GM19468 (cell line): ENCODE measurements at regions not wholly inside any gene's neighbourhood (a gene's known extent, or its start where the extent isn't known, plus 50 kb on each side); places are given as distances from the start of the nearest gene placed in this dataset.
A peak's percentile ranks its signal among the peaks of the same experiment; 100 is the strongest.

Experiments
- ATAC-seq: cut with Tn5 transposase; IDR thresholded peaks from one replicate; pipeline ENCODE4 v1.9.1; 2021; ENCODE audit warnings: mild to moderate bottlenecking, moderate library complexity, moderate number of reproducible peaks; ENCODE audit not compliant: unreplicated experiment; ENCODE audit errors: extremely low read depth

DNA sequence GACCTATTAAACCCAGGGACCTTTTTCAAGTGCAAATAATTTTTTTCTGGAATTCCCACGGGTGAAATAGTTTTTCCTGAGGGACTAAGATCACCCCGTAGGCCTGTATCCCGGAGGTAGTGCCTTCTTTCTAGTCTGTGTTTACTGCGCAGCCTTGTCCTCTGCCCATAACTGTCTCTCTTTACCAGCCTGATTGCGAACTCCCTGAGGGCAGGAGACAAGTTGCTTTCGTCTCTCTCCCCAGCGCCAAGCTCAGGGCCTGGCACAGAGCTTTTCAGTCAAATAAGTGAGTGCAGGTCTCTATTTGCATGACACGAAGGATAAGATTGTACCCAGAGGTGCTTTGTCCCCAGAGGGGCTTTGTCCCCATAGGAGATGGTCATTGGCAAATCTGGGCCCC, 123.9 kb downstream of the DDX1 start:
- ATAC-seq, result no peak

DNA sequence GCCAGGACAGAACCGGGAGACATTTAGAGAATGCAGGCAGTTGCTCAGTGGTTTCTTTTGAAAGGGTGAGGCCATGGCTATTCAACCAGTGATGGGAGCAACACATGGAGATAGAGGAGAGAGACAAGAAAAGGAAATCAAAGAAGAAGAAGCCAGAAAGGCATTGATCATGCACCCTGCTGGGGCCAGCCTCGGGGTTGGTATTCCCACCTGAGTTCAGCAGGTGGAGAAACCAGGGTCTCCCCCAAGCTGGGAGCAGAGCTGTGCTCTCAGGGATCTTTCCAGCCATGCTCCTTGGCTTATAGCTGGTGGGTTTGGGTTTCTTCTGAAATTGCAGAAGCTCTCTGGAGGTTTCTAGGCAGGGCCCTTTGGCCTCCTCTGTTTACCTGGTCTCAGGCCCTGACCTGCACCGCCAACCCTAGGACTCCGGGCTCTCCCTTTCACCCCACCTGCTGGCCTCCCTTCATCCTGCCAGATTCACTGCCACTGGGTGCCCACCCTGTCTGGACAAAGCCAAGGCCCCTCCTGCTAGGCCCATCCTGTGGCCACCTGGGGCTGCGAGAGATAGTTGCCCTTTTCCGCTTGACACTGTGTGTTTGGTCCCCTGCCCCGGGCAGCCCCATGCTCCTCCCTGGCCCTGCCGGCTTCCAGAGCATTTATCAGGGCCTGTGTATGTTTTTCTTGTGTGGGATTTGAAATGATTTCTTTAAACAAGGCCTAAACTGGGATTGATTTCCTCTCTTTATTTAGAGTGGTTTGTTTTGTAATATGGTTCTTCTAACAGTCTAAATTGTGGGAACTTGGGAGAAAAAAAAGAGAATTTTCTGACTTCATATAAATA, 126.7 kb downstream of the DDX1 start:
- no peak for ATAC-seq

DNA sequence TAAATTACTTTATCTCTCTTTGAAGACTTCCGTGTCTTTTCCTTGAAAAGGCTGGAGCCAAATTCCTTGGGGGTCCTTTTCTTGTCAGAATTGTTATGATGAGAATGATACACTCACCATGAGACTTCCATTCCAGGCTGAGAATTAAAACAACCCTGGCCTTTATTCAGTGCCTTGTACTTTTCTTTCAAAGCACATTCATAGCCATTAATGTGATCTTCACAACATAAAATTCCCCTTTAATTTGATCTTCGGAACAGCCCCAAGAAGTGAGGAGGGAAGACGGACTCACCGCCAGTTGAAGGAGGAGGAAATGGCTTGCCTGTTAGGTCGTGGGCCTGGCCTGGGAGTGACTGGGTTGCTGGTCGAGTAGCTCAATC, 127.3 kb downstream of the DDX1 start:
- no peak for ATAC-seq

DNA sequence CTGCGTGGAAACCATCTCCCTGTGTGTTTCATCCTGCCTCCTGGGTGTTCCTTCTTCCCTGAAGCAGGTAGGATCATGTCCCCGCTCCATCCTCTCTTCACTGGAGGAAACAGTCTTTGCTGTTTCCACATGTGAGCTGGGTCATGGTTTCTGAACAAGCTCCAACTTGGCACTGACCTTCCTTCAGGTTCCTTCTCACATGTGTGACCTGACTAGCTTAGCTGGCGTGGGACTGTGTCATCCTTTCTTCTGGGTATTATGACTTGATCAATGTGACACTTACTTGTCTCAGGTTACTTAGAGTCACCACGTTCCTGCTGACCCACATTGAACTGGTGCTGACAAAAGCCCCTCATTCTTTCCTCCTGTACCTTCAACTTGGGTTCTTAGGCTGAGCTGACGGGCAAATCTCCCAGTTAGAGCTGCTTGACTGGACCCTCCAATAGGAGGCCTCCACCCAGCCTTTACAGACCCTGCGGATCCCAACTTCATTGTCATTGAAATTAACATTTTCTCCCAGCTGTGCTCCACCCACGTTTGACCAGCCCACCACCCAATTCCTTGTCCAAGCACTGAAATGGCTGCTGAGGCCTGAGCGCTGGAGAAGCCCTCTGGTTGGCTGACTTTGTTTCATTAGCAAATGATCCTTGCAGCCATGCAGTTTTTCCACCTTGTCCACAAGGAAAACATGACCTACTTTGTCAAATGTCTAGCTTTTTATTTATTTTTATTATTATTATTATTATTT, 128.1 kb downstream of the DDX1 start:
- no peak for ATAC-seq

DNA sequence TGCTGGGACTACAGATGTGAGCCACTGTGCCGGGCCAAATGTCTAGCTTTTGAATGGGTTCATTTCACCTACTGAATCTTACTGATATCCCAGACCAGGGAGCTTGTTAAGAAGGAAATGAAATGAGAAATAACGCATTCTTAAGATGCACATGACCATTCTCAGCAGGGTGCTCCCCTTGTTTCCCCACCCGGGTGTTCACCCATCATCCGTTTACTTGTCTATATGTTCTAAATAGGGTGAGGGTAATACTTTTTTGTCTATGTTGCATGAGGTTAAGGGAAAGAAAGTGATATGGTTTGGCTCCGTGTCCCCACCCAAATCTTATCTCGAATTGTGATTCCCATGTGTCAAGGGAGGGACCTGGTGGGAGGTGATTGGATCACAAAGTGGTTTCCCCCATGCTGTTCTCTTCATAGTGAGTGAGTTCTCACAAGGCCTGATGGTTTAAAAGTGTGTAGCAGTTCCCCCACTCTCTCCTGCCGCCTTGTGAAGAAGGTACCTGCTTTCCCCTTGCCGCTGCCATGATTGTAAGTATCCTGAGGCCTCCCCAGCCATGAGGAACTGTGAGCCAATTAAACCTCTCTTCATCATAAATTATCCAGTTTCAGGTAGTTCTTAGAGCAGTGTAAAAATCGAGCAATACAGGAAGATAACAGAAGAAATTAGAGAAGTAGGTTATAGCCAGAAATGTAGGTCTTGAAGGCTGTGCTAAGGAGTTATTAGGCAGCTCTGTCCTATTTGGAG, 129.1 kb downstream of the DDX1 start:
- no peak for ATAC-seq

DNA sequence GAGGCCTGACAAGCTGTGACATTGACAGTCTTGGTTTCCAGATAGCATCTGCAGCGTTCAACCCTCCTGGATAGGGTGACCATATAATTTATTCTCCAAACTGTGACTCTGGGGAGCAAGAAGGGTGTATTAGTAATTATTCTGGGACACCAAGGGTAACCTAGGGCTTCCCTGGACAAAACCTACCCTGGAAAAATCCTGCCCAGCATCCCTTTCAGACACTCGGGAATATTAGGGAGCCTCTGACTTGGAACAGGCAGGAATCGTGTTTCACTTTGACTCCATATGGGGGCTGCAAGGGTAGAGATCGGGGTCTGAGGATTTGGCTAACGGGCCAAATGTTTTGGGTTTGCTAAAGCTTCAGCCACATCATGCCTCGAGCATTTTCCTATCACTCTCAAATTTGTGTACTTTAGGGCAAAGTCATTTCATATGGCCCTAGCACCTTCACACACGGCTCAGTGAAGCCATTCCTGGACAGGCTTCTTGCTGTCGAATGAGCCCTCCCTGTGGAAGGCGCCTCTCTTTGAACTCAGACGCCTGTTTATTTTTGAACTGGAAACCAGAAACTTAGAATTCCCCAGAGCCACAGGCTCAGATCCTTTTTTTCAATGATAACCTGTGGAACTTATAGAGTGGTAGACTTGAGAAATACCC, 129.9 kb downstream of the DDX1 start:
- no peak for ATAC-seq

DNA sequence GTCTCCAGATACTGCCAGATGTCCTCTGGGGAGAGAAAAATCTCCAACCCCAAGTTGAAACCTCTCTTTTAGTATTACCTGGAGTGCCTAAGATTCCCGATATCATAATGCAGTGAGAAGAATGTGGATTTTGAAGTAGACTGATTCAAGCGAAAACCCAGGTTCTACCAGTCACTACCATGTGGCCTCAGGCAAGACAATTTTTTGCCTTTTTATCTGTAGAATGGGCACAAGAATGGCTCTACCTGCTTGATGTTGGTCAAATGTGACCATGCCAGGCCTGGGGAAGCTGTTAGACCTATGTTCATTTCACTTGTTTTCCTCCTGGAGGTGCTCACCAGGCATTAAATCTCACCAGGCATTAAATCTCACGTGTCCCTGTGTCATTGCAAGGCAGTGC, 131.3 kb downstream of the DDX1 start:
- ATAC-seq, result no peak

DNA sequence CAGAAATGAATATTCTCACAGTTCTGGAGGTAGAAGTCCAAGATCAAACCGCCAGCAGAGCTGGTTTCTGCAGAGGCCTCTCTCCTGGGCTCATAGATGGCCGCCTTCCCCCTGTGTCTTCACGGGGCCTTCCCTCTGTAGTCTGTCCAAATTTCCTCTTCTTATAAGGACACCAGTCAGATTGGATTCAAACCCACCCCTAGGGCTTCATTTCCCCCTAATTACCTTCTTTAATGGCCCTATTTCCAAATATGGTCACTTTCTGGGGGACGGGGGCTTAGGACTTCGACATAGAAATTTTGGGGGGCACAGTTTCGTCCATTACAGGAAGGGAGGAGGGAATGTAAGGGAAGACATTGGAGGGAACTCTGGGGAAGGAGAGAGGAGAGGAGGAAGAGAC, 132.6 kb downstream of the DDX1 start:
- no peak for ATAC-seq

DNA sequence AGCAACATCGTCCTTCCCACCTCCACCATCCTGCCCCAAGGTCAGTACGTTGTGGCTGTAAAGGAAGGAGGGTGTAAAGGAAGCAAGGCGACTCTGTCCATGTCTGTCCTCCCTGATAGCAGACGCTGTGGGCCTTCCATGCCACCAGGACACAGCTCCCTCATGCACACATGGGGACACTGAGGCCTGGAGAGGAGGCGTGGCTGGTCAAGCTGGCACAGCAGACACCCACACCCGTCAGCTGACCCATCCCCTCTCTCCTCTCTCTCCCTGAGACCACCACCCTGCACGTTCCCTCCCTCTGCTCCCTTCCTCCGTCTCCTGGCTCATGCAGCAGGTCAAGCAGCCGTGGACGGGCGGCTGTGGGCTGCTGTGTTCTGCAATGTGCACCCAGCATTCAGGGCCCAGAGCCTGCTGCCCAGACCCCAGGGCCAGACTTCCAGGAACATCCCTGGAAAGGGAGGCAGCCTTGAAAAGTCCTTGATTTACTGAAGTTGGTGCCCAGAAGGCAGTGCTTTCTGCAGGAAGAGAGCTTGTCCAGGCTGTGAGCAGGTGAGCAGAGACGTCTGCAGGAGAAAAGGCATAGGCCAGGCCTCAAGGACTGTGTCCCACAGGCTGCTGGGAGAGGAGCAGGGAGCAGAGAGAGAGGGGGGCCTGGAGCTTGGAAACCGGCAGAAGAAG, 133.6 kb downstream of the DDX1 start:
- ATAC-seq, result no peak

DNA sequence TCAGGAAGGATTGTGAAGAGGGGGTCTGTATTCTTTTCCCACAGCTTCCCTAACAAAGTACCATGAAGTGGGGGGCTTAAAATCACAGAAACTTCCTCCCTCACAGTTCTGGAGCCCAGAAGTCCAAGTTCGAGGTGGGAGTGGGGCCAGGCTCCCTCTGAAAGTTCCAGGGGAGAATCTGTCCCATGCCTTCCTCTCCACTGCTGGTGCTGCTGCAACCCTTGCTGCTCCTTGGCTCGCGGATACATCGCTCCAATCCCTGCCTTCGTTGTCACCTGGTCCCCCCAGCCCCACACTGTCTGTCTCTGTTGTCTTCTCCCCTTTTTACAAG, 134.1 kb downstream of the DDX1 start:
- ATAC-seq, result no peak

DNA sequence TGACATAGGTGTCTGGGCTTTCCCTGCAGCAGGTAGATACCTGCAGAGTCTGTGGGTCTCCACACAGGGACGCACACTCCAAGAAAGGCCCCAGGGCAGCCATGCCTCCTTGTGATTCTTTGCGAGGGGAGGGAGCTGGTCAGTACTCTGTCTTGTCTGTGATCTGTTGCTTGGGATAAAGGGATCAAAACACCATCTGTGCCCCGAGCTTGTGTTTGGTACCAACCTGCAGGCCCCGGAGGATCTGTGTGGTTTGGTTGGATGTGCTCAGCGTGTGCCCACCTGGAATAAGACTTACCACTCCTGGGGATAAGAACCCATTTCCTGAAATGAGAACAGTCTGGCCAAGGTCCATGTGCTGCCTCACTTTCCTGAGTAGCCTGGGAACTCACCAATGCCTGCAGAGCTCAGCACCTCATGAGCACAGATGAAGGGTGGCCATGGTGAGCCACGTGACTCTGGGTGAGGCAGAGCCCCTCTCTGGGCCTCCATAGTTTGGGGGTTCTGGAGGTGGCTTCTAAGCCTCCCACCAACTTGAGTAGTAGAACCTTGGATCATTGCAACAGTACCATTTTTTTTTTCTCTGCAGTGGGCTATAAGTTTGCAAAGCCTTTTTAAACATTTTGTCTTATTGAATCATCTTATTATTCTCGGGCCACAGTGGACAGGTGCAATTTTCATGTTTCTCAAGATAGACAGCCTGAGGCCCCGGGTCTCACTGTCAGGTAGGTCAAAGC, 134.8 kb downstream of the DDX1 start:
- no peak for ATAC-seq

DNA sequence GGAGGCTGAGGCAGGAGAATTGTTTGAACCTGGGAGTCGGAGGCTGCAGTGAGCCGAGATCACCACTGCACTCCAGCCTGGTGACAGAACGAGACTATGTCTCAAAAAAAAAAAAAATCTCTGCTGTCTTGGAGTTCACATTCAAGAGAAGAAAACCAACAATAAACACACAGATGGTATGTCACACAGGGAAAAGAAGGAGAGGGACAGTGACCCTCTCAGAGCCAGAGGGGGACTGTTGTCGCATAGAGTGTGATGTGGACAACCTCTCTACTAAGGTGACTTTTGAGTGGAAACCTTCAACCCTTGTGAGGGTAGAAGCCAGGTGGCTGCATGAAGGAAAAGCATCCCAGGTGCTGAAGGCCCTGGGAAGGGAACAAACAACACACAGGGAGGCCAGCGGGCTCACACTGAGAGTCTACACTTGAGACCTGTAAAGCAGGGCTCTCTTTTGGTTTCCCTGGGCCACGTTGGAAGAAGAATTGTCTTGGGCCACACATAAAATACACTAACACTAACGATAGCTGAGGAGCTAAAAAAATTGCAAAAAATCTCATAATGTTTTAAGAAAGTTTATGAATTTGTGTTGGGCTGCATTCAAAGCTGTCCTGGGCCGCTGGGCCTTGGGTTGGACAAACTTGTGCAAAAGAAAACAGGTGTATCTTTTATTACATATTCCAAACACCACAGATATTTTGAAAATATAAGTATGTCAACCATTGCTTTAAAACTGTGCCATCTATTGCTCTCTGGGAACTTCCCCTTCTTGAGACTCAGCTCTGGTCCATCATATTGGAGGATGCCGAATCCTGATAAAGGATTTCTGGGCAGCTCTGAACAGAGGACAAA, 136.0 kb downstream of the DDX1 start:
- no peak for ATAC-seq

DNA sequence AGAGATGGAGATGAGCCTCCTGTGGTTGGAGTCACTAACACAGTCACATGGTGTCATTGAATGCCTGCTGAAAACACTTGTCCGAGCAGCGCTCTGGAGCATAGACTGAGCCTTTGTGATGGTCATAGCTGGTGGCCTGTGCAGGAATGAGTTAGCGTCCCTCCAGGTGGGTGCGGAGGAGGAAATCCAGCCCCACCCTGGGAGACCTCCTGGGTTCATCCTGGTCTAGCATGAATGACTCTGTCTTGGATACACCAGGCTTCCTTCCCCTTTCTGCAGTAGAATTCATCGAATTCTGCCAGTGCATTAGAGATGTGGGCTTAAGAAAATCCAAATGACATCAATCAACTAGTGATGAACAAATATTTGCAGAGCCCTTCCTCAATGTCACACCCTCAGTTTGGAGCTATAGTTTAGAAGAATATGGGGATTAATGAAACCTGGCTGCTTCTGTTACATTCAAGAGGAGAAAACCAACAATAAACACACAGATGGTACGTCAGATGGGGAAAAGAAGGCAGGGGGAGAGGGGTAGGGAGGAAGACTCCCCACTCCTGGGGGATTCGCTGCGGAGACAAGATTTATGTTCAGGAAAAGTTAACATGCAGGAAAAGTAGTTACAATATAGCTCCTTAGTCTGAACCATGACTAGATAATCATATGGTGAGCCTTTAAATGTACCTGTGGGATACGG, 136.7 kb downstream of the DDX1 start:
- no peak for ATAC-seq

DNA sequence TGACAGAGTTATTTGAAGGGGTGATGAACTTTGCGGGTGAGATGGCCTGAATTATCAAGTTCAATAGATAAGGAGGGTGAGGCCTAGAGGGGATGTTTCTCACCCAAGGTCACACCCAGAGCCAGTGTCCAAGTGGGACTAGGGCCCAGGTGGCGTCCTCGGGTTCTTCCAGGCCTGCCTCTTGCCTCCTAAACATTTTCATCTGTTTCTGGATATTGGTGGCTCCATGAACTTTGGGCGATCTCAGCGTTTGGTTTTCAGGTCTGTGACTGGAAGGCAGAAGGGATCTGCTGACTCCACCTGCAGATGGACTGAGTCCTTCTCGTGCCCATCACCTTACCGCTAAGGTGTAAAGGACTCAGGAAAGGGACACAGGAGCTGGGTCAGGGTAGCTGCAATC, 137.3 kb downstream of the DDX1 start:
- no peak for ATAC-seq

DNA sequence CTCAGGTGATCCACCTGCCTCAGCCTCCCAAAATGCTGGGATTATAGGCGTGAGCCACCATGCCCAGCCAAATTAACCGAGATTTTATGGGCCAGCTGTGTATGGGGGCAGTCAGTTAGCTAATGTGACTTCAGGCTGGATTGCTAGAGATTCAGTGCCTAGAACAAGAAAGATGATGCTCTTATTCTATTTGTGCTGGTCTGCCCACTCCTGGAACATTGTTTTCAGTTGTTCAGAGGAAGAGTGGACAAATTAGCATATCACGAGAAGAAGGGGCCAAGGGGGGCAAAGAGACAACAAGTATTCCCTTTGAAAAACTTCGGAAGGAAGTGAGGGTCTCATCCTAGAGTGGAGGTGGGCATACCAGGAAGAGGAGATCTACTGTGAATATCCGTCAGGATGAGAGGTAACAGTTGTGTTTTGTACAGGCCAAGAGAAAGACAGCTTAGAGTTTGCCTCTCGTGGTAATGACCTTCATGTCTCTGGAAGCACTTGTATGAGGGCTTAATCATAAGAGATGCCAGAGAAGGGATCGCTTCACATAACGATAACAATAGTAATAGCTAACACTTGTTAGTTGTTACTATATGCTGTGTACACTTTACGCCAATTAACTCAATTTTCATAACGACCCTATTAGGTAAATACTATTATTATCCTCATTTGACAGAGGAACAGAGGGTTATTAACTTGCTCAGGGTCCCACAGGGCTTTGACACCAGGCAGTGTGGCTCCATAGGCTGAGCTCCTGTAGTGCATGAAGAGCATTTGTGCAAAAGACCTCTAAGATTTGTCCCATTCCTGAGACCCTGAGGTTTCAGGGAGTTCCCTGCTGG, 138.3 kb downstream of the DDX1 start:
- no peak for ATAC-seq

DNA sequence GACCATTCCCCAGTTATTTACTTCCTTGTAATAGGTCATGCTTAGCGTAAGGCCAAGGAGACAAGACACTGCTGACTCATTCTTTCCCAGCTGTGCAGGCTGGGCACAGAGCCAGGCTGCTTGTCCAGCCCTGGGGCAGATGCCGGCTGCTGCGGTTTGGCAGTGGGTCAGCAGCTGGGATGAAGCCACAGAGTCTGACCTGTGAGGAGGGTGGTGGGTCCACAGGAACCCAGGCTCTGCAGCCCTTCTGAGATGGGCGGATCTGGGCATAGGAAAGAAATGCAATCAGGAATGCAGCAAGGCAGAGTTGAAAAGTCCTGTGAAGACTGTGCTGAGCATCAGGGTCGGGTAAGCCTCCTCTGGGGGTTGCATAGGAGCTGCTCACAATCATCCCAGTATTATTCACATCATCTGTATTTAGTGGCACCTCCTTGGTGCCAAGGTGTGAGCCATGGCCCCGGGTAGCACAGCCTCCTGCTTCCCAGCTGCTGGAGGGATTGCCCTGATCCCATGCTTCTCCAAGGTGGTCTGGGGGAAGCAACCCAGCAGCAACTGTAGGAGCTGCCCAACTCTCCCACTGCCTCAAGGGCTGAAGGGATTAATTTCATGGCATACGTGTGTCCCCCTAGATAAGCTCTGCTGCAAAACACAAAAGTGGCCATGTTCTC, 139.0 kb downstream of the DDX1 start:
- peak; percentile 24 for ATAC-seq
